ENCODE measurements at regions not wholly inside any gene's neighbourhood (a gene's known extent, or its start where the extent isn't known, plus 50 kb on each side); places are given as distances from the start of the nearest gene placed in this dataset.

GRCh38 chr16:86833136-86833535 lies 254.8 kb downstream of the FOXL1 start:
- Histone ChIP-seq H3K9me3 (ENCODE audit: control insufficient read depth in 4 of 4, low read length in 3 of 4) (peaks cover 0 to 2% (median 0%) of the 10 kb centered on the region in 4 donors), H3K27ac (ENCODE audit: low read depth in 1 of 2, low read length in 2 of 2) (no peak overlapping the region), H3K4me1 (ENCODE audit: control insufficient read depth in 4 of 4, insufficient read depth in 4 of 4, low read length in 3 of 4) (no peaks in the 10 kb centered on the region), H3K4me3 (ENCODE audit: low read depth in 1 of 3, low read length in 3 of 3) (no peak overlapping the region), H3K36me3 (ENCODE audit: control insufficient read depth in 4 of 4, insufficient read depth in 3 of 4, low read depth in 1 of 4, low read length in 3 of 4) (no peaks in the 10 kb centered on the region), H3K27me3 (ENCODE audit: control insufficient read depth in 4 of 4, insufficient read depth in 4 of 4, low read length in 3 of 4) (peaks cover 0 to 2% (median 0%) of the 10 kb centered on the region in 4 donors), H3K9ac (ENCODE audit: low read depth in 1 of 2, low read length in 2 of 2) (no peak overlapping the region)
- WGBS = 54% methylated on average over 9 of the region's 9 CpGs
- TF ChIP-seq ATF3 (IDR thresholded peaks at IDR 0.05) (no peak), JUND (IDR thresholded peaks at IDR 0.05) (no peak), RXRA (IDR thresholded peaks at IDR 0.05) (no peak), EGR1 (IDR thresholded peaks at IDR 0.05; ENCODE audit: low read depth in 2 of 2) (no peak), RAD21 (IDR thresholded peaks at IDR 0.05) (no peak), NR2F2 (IDR thresholded peaks at IDR 0.05) (no peak), ZBTB33 (IDR thresholded peaks at IDR 0.05) (no peak), SP1 (IDR thresholded peaks at IDR 0.05) (no peak), FOXA1 (IDR thresholded peaks at IDR 0.05) (no peak), TAF1 (conservative IDR thresholded peaks at IDR 0.05) (no peak), GABPA (IDR thresholded peaks at IDR 0.05 in 1 of 2, conservative IDR thresholded peaks at IDR 0.05 in 1 of 2) (no peak)
- DNase-seq (ENCODE audit: low spot score) = no peak

GRCh38 chr16:86834451-86835035 lies 256.2 kb downstream of the FOXL1 start:
- H3K27ac ChIP-seq (ENCODE audit: low read depth in 1 of 2, low read length in 2 of 2) = no peak overlapping the region
- TF ChIP-seq MAX (IDR thresholded peaks at IDR 0.05) = no peak
- no peak for TF ChIP-seq JUND (IDR thresholded peaks at IDR 0.05)
- no peak for TF ChIP-seq ATF3 (IDR thresholded peaks at IDR 0.05)
- TF ChIP-seq RAD21 (IDR thresholded peaks at IDR 0.05) = peak in 1 of 2 donors; percentile 24
- no peak for TF ChIP-seq SP1 (IDR thresholded peaks at IDR 0.05)
- no peak for TF ChIP-seq HNF4A (conservative IDR thresholded peaks at IDR 0.05)
- no peak for TF ChIP-seq YY1 (IDR thresholded peaks at IDR 0.05)
- no peak overlapping the region for H3K4me3 ChIP-seq (ENCODE audit: low read depth in 1 of 3, low read length in 3 of 3)
- H3K36me3 ChIP-seq (ENCODE audit: control insufficient read depth in 4 of 4, insufficient read depth in 3 of 4, low read depth in 1 of 4, low read length in 3 of 4) = no peaks in the 10 kb centered on the region
- peaks cover 0 to 3% (median 0%) of the 10 kb centered on the region in 4 donors for H3K9me3 ChIP-seq (ENCODE audit: control insufficient read depth in 4 of 4, low read length in 3 of 4)
- no peak for DNase-seq (ENCODE audit: low spot score)
- H3K4me1 ChIP-seq (ENCODE audit: control insufficient read depth in 4 of 4, insufficient read depth in 4 of 4, low read length in 3 of 4) = no peaks in the 10 kb centered on the region
- WGBS = 45% methylated on average over 22 of the region's 22 CpGs
- H3K9ac ChIP-seq (ENCODE audit: low read depth in 1 of 2, low read length in 2 of 2) = no peak overlapping the region
- peaks cover 0 to 3% (median 1%) of the 10 kb centered on the region in 4 donors for H3K27me3 ChIP-seq (ENCODE audit: control insufficient read depth in 4 of 4, insufficient read depth in 4 of 4, low read length in 3 of 4)

- Histone ChIP-seq H3K4me1 (ENCODE audit: control insufficient read depth in 4 of 4, insufficient read depth in 4 of 4, low read length in 3 of 4) (no peaks in the 10 kb centered on the region), H3K36me3 (ENCODE audit: control insufficient read depth in 4 of 4, insufficient read depth in 3 of 4, low read depth in 1 of 4, low read length in 3 of 4) (no peaks in the 10 kb centered on the region), H3K4me3 (ENCODE audit: low read depth in 1 of 3, low read length in 3 of 3) (no peak overlapping the region), H3K27ac (ENCODE audit: low read depth in 1 of 2, low read length in 2 of 2) (no peak overlapping the region), H3K9me3 (ENCODE audit: control insufficient read depth in 4 of 4, low read length in 3 of 4) (peaks cover 0 to 3% (median 0%) of the 10 kb centered on the region in 4 donors), H3K27me3 (ENCODE audit: control insufficient read depth in 4 of 4, insufficient read depth in 4 of 4, low read length in 3 of 4) (peaks cover 0 to 3% (median 1%) of the 10 kb centered on the region in 4 donors), H3K9ac (ENCODE audit: low read depth in 1 of 2, low read length in 2 of 2) (no peak overlapping the region)
- no peak for DNase-seq (ENCODE audit: low spot score)
- WGBS = 92% methylated on average over 15 of the region's 18 CpGs
- TF ChIP-seq SP1 (IDR thresholded peaks at IDR 0.05) (no peak), TAF1 (conservative IDR thresholded peaks at IDR 0.05) (no peak), RXRA (IDR thresholded peaks at IDR 0.05) (no peak), ZBTB33 (IDR thresholded peaks at IDR 0.05) (no peak), HNF4A (conservative IDR thresholded peaks at IDR 0.05) (no peak), FOXA2 (IDR thresholded peaks at IDR 0.05) (no peak), MAX (IDR thresholded peaks at IDR 0.05) (no peak), ATF3 (IDR thresholded peaks at IDR 0.05) (no peak), FOXA1 (IDR thresholded peaks at IDR 0.05) (no peak), RAD21 (IDR thresholded peaks at IDR 0.05) (no peak), CTCF (IDR thresholded peaks at IDR 0.05; ENCODE audit: low read depth, low read length, missing input control) (no peak), NR2F2 (IDR thresholded peaks at IDR 0.05) (no peak)
Observed at GRCh38 chr16:86835982-86836381, 257.6 kb downstream of the FOXL1 start.

All from liver (tissue), 8 donors.